GM19468 (cell line): ENCODE measurements at regions not wholly inside any gene's neighbourhood (a gene's known extent, or its start where the extent isn't known, plus 50 kb on each side); places are given as distances from the start of the nearest gene placed in this dataset.

Experiments
- ATAC-seq: cut with Tn5 transposase; IDR thresholded peaks from one replicate; pipeline ENCODE4 v1.9.1; 2021; ENCODE audit warnings: mild to moderate bottlenecking, moderate library complexity, moderate number of reproducible peaks; ENCODE audit not compliant: unreplicated experiment; ENCODE audit errors: extremely low read depth

- ATAC-seq = no peak
These were observed 1231.3 kb upstream of the PRKX start for GRCh38 chrX:4944767-4945166.

GRCh38 chrX:4936315-4936714 is 1222.9 kb upstream of the PRKX start:
- ATAC-seq = no peak

DNA sequence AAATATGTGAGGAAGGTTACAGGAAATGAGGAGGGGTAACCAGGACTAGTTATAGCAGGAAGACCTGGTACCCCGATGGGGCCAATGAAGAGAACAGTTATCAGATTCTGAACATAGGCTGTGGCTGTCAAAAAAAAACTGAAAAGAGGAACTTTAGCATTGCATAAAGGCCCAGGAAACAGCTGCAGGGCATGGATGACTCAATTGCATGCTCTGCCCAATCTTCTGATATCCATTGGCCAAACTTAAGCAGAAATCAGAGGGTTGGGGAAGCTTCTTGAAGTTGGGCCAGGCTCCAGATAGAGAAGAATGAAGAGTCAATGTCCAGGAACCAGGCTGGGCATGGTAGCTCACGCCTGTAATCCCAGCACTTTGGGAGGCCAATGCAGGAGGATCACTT is 1222.4 kb upstream of the PRKX start:
- ATAC-seq = no peak

- ATAC-seq = no peak
These were observed 1222.0 kb upstream of the PRKX start for GRCh38 chrX:4935401-4935800.

- no peak for ATAC-seq
These were observed 1219.3 kb upstream of the PRKX start for GRCh38 chrX:4932790-4933189.

GRCh38 chrX:4930426-4930825 is 1217.0 kb upstream of the PRKX start:
- ATAC-seq = no peak

DNA sequence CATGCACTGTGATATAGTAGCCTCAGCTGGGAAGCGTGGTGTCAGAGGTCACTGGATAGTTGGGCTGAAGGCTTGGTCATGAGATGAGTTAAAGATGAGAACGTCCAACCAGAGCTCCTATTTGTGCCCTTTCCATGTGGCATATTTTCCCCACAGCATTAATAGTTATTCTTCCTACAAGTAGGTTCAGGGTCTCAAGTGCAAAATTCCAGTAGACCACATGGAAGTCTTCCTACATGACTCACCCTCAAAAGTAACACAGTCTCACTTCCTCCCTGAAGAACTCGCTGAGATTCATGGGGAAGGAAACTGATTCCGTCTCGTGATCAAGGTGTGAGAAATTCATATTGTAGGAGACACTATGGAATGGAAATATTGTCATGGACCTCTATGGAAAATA is 1212.5 kb upstream of the PRKX start:
- no peak for ATAC-seq

- no peak for ATAC-seq
These were observed 1195.9 kb upstream of the PRKX start for GRCh38 chrX:4909348-4909747.

DNA sequence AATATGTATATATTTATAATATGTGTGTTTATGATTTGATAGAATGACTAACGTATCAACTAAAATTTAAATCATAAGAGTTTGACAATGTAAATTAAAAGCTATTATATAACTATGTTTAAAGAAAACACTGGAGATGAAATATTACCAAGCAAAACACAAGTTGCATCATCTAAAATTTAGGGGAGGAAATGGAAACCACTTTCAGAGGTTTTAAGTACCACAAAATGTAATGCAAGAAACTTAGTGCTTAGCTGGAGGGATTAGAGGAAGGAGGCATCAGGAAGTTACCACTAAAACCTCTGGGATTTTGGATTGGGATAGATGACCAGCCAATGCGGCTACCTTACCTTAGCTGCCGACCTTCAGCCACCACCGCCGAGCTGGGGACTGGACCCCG is 1192.1 kb upstream of the PRKX start:
- ATAC-seq = no peak

GRCh38 chrX:4881277-4881676 is 1167.8 kb upstream of the PRKX start:
- no peak for ATAC-seq

GRCh38 chrX:4878640-4879039 is 1165.2 kb upstream of the PRKX start:
- no peak for ATAC-seq

- ATAC-seq = no peak
These were observed 1162.8 kb upstream of the PRKX start for GRCh38 chrX:4876268-4876667.

- no peak for ATAC-seq
These were observed 1138.1 kb upstream of the PRKX start for GRCh38 chrX:4851534-4851933.

DNA sequence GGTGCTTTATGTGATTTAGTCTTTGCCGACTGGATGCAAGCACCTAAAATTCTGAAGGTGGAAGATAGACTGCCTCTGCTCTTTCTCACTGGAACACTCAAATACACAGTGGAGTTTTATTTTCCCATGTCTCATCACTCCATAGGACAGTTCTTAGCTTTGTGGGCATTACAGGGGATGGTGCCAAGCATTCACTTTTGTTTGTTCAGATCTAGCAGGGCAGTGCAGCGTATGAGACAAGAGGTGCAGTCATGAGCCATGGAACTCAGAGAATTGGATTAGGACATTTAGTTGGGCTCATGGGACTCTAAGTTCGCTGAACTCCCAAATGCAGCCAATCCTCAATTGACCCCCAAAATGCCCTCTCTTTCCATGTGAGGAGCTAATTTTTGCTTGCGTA is 1136.9 kb upstream of the PRKX start:
- no peak for ATAC-seq

- no peak for ATAC-seq
These were observed 1130.9 kb upstream of the PRKX start for GRCh38 chrX:4844376-4844775.

GRCh38 chrX:4841216-4841745 is 1127.8 kb upstream of the PRKX start:
- no peak for ATAC-seq

DNA sequence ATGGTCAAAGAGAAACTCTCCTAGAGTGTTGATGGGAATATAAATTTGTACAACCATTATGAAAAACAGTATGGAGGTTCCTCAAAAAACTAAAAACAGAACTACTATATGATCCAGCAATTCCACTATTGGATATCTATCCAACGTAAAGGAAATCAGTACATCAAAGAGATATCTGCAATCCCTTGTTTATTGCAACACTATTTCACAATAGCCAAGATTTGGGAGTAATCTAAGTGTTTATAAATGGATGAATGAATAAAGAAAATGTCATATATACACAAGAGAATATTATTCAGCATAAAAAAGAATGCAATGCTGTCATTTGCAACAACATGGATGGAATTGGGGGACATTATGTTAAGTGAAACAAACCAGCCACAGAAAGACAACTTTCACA is 1118.1 kb upstream of the PRKX start:
- ATAC-seq = no peak

GRCh38 chrX:4830880-4831557 is 1117.6 kb upstream of the PRKX start:
- no peak for ATAC-seq

DNA sequence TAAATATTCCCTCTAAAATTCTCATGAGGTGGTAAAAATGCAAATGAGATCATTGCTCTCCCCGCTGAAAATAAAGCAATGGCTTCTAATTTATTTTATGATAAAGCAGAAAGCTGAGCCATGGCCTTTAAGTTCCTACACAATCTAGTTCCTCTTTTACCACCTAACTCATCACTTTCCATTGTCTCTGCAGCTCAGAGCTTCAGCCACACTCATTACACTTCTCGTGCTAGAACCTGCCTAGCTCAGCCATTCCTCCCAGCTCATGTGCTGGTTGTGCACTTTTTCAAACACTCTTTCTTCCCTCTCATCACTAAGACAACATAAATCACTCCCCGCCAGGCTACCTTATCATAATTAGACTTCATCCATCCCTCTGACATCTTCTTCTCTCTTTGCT is 1112.1 kb upstream of the PRKX start:
- ATAC-seq = no peak

- no peak for ATAC-seq
These were observed 1096.1 kb upstream of the PRKX start for GRCh38 chrX:4809571-4809970.

DNA sequence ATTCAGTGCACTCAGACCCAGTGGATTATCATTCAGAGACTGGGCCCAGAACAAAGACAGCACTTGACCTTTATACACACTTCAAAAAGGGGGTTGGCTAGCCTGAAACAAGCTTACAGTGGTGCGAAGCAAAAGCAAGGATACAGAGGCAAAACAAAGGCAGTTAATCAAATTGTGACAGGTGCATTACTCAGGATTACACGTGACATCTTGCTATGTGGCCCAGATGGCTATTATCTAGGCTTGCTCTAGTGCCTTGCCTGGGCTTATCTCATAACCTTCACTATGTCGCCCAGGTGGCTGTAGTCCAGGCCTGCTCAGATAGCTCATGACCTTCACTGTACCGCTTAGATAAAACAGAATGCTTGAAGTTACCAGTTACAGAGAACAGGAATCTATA is 1092.1 kb upstream of the PRKX start:
- ATAC-seq = no peak

- ATAC-seq = no peak
These were observed 1087.3 kb upstream of the PRKX start for GRCh38 chrX:4800756-4801155.
